ENCODE measurements at regions not wholly inside any gene's neighbourhood (a gene's known extent, or its start where the extent isn't known, plus 50 kb on each side); places are given as distances from the start of the nearest gene placed in this dataset.

GRCh38 chr5:116382874-116383266 is 191.8 kb downstream of the SEMA6A start:
- peaks cover 9% of the 10 kb centered on the region for H3K4me1 ChIP-seq (ENCODE audit: control insufficient read depth, extremely low read depth, insufficient read depth, low read length)
- TF ChIP-seq CTCF (optimal IDR thresholded peaks at IDR 0.05 in 1 of 3, IDR thresholded peaks at IDR 0.05 in 1 of 3, conservative IDR thresholded peaks at IDR 0.05 in 1 of 3; ENCODE audit: extremely low read depth in 1 of 3, insufficient read depth in 2 of 3, low read length in 3 of 3) = no peak
- no peak for TF ChIP-seq EZH2 (IDR thresholded peaks at IDR 0.05; ENCODE audit: low read length)
- no peak overlapping the region for H3K4me3 ChIP-seq (ENCODE audit: control insufficient read depth in 2 of 3, extremely low read depth in 1 of 3, insufficient read depth in 2 of 3, low read depth in 1 of 3, low read length in 3 of 3)

DNA sequence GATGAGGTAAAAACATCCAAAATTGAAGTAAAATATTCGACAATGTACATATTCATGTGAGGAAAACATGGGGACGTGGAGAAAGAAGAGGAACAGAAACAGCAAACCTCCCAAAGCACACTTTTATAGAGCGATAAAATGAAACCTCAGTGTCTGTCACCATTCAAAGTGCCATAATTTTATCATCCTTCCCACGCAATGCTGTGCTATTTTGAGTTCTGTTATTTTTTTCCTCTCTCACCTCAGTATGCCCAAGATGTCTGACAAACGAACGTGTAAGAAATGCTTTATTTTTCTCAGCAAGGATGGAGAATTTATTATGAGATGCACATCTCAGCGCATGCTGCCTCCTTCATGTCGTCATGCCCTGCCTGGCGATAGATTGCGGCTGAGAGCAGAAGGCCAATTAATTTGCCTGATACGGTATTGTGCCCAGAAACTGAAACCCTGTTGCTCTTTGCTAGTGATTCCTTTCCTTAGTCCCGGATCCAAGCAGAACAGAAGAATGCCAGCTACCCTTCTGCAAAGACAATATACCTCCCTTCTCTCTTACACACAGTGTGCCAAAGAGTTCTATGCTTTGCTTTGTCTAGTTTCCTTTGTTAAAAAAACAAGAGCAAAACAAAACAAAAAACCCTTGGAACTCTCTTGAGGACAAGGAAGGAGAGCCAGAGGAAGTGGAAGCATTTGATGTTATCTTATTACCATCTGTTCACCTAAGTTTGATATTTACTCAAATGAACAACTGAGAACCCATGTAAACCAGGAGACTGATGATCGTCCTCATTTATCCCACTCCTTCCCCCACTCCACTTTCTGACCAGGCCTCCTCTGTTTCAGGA is 192.4 kb downstream of the SEMA6A start:
- no peaks in the 10 kb centered on the region for H4K20me1 ChIP-seq (ENCODE audit: control insufficient read depth, extremely low read depth, insufficient read depth, low read length)
- no peak overlapping the region for H3K4me3 ChIP-seq (ENCODE audit: control insufficient read depth in 2 of 3, extremely low read depth in 1 of 3, insufficient read depth in 2 of 3, low read depth in 1 of 3, low read length in 3 of 3)
- dilution Hi-C loops (cut with MboI; ENCODE audit: extremely low pct_ligation_motif_present, low sequenced_read_pairs) = no loop called here
- H3K9me1 ChIP-seq (ENCODE audit: control insufficient read depth, extremely low read depth, insufficient read depth, low read length) = no peaks in the 10 kb centered on the region
- no peak for FAIRE-seq
- peaks cover 9% of the 10 kb centered on the region for H3K4me1 ChIP-seq (ENCODE audit: control insufficient read depth, extremely low read depth, insufficient read depth, low read length)
- TF ChIP-seq CTCF (optimal IDR thresholded peaks at IDR 0.05 in 1 of 3, IDR thresholded peaks at IDR 0.05 in 1 of 3, conservative IDR thresholded peaks at IDR 0.05 in 1 of 3; ENCODE audit: extremely low read depth in 1 of 3, insufficient read depth in 2 of 3, low read length in 3 of 3) = no peak
- TF ChIP-seq EZH2 (IDR thresholded peaks at IDR 0.05; ENCODE audit: low read length) = no peak
- H2AFZ ChIP-seq (ENCODE audit: control insufficient read depth, low read length) = no peak overlapping the region
- no peaks in the 10 kb centered on the region for H3K36me3 ChIP-seq (ENCODE audit: control insufficient read depth in 2 of 2, extremely low read depth in 1 of 2, insufficient read depth in 2 of 2, low read length in 2 of 2)
- H3K4me2 ChIP-seq (ENCODE audit: control insufficient read depth, extremely low read depth, insufficient read depth, low read depth, low read length) = no peak overlapping the region
- no peak for DNase-seq (ENCODE audit: low read depth, low spot score)
- no peaks in the 10 kb centered on the region for H3K79me2 ChIP-seq (ENCODE audit: control insufficient read depth, insufficient read depth, low read length)
- no peak overlapping the region for H3K27ac ChIP-seq (ENCODE audit: control insufficient read depth, insufficient read depth, low read length)
- H3K9ac ChIP-seq (ENCODE audit: control insufficient read depth, extremely low read depth, insufficient read depth, low read length) = no peak overlapping the region
- H3K27me3 ChIP-seq (ENCODE audit: control insufficient read depth, extremely low read depth, insufficient read depth, low read length) = no peaks in the 10 kb centered on the region
- H3K9me3 ChIP-seq (ENCODE audit: control insufficient read depth, low read depth, low read length) = no peaks in the 10 kb centered on the region

More at GRCh38 chr5:116382874-116383266, 191.8 kb downstream of the SEMA6A start:
- Histone ChIP-seq H3K4me2 (ENCODE audit: control insufficient read depth, extremely low read depth, insufficient read depth, low read depth, low read length) (no peak overlapping the region), H3K27me3 (ENCODE audit: control insufficient read depth, extremely low read depth, insufficient read depth, low read length) (no peaks in the 10 kb centered on the region), H3K36me3 (ENCODE audit: control insufficient read depth in 2 of 2, extremely low read depth in 1 of 2, insufficient read depth in 2 of 2, low read length in 2 of 2) (no peaks in the 10 kb centered on the region), H3K27ac (ENCODE audit: control insufficient read depth, insufficient read depth, low read length) (no peak overlapping the region), H3K9me3 (ENCODE audit: control insufficient read depth, low read depth, low read length) (no peaks in the 10 kb centered on the region), H3K9me1 (ENCODE audit: control insufficient read depth, extremely low read depth, insufficient read depth, low read length) (no peaks in the 10 kb centered on the region), H2AFZ (ENCODE audit: control insufficient read depth, low read length) (no peak overlapping the region), H3K9ac (ENCODE audit: control insufficient read depth, extremely low read depth, insufficient read depth, low read length) (no peak overlapping the region), H4K20me1 (ENCODE audit: control insufficient read depth, extremely low read depth, insufficient read depth, low read length) (no peaks in the 10 kb centered on the region), H3K79me2 (ENCODE audit: control insufficient read depth, insufficient read depth, low read length) (no peaks in the 10 kb centered on the region)
- DNase-seq (ENCODE audit: low read depth, low spot score) = no peak
- FAIRE-seq = no peak
- dilution Hi-C loops (cut with MboI; ENCODE audit: extremely low pct_ligation_motif_present, low sequenced_read_pairs) = no loop called here

Data from keratinocyte (primary cell).